NCI-H2107 treated with DMSO at 0.1 percent for 48 hours (cell line): ENCODE measurements at regions not wholly inside any gene's neighbourhood (a gene's known extent, or its start where the extent isn't known, plus 50 kb on each side); places are given as distances from the start of the nearest gene placed in this dataset.
A peak's percentile ranks its signal among the peaks of the same experiment; 100 is the strongest.

Experiments used
- DNase-seq: peaks from one replicate; lab custom pipeline; 2025; ENCODE audit not compliant: unreplicated experiment; lab: John Stamatoyannopoulos, UW

DNA sequence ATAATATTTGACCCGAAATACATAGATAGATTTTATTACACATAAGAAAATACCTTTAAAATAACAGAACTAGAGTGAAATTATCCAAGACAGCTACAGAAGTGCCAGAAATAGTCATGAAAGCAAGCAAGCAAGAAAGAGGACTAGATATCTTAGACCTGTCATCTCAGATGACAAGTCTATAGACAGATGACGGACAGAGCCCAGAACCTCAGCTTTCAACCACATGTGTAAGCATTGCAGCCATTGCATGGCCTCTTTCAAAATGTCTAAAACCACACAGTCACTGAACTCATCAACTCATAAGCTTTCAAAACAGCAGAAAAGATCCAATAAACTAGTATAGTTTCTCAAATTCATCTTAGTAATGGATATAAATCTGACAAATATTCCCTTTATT is 59.8 kb upstream of the FHIT start:
- no peak for DNase-seq

DNA sequence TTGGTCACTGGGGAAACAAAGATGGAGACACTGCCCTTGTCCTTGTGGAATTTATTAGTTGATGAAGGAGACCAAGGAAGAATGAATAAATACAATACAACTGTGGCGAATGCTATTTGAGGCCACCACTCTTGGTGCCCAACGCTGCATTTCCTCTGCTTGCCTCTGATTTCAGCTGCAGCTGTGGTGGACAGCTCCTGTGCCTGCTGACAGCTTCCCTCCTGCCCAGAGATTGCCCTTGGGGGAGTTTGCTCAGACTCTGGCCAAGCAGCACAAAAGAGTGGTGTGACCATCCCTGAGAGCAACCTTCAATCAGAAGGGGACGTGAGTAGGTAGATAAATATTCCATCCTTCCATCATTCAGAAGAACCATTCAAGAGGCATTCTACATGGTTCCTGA is 64.6 kb upstream of the FHIT start:
- no peak for DNase-seq

DNA sequence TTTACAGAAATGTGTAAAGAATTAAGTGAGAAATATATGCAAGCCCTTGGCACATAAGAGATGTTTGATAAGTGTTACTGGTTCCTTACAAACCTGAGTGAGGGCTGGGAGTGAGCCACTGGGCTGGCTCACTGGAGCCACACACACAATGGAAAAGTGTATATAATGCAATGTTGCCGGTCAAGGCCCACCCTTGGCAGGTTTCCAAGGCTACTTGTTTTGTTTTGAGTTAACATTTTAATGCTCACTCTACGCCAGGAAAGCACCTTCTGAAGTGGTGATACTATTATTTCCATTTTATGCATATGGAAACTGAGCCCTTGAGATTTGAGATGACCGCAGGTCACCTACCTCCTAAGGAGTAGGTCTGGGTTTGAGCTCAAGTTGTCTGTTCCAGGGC is 71.8 kb upstream of the FHIT start:
- DNase-seq: no peak

DNA sequence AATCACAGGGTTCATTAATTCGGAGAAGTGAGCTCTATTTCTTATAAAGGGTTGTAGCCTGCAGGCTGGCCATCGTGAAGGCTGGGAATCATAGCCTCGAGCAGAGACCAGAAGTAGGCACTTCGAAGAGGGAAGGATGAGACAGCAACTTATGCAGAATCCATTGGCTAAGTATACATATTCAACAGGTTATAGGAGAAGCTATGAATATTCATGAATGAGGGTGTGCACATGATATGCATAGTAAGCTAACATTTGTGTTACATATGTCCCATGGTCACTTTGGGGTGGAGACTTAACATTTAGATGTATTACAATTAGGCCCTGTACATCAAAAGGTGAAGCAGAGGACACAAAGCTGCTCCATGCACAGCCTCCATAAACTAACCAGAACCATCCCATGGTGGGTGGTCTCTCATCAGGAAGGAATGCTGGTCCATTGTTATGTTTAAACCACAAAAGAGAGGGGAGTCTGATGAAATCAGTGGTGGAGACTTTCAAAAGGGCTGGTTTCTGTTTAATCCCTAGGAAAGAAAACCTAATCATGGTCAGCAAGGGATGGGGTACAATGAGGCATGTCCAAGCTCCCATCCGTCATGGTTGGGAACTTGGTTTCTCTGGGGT is 80.8 kb upstream of the FHIT start:
- DNase-seq: no peak

DNA sequence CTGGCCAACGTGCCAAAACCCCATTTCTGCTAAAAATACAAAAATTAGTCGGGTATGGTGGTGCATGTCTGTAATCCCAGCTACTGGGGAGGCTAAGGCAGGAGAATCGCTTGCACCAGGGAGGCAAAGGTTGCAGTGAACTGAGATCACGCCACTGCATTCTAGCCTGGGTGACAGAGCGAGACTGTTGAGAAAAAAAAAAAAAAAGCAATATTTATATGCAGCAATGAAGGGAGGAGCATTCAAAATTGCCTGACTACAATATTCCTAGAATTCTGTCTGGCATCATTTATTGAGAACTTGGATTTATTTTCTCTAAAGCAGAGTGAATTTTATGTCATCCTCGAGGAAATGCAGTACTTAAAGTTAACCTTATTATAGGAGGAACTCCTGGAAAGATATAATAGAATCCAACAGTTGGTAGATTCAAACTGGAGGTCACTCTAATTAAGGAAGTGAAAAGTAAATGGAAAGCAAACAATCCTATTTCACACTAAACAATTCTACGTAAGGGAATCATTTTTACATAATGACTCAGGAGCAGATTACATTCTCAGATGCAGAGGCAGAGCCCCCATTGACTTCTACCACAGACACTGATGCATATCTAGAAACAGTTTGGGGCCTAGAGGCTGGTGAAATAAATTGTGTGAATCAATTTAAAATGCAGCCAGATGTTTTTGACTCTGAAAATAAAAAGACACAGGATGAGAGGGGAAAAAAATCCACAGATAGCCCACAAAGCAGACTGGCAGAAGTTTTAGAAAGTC is 82.1 kb upstream of the FHIT start:
- no peak for DNase-seq

DNA sequence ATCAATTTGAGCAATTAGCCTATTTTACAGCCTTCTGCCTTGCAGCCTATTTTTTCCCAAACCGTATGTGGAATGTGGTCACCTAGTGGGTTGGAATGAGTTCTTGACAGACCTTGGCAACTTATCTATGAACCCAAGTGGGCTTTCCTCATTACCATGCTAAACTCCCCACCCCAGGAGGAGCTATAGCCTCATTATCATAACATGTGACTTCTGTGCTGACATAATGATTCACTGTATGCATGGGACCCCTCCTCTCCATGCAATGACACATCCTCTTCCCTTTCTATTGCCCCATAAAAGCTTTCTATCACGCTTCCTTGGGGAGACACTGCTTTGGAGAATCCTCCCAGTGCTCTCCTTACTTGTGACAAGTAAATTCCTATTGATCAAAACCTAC is 83.5 kb upstream of the FHIT start:
- no peak for DNase-seq

DNA sequence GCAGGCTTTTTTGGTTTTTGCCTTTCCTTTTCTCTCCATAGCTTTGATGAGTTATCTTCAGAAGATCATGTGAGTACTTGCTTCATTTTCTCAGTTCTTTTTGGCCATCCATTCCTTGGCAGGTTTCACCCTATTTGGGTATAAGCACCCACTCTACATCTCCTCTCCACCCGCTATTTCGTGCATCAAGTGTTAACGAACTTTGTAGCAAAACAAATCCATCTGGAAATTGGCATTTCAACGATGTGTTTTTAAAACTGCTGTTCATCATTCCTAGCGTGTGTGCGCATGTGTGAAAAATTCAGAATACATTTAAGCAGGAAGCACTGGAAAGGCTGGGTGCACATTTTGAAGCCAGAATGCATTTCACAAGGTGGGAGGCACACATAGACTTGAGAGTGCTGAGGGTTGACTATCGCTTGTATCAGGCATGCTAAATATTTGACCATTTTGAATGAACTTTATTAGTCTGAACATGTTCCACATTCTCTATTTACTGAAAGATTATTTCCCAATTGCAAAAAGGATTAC is 89.7 kb upstream of the FHIT start:
- no peak for DNase-seq

DNA sequence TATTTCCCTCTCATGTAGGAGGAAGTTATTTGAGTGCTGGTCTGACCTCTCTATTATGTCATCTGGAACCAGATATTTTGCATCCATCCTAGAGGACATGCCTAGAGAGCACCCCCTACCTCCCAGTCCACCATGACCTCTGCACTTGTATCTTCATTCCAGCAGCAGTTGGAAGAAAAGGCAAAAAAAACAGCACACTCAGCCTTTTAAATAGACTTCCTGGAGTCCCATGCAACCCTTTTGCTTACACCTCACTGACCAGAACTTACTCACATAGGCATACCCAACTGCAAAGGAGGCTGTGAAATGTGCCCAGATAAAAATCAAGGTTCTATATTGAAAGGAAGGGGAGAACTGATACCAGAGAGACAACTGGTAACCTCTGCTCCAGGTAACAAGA is 92.3 kb upstream of the FHIT start:
- DNase-seq: no peak

DNA sequence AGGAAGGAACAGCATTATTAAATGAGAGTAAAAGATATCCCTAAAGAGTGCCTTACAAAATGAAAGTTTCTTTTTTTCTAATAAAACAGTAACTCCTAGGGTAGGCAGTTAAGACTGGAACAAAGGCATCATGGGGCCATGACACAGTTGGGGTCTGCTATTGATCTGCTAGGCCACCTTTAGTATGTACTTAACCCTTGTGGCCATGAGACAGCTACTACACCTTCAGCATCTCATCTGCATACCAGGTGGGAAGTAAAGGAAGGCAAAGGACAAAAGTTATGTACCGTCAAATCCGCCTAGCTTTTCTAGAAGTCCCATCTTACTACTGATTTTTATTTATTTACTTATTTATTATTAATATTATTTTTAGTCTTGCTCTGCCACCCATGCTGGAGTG is 93.8 kb upstream of the FHIT start:
- no peak for DNase-seq

DNA sequence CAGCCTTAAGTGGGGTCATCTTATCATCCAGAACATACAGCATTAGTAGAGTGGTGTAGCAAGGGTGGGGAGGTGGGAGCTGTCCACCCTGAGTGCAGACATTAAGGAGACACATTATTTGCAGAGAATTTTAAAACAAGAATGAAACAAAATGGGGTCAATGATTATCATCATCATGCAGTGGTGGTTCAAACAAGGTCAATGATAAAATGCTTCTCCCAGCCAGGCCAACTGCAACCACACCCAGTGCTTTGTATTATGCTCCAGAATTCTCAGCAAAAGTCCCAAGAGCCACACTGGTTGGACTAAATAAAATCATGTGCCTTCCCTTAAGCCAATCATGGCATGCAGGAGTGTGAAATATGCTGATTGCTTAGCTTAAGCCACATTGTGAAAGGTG is 96.7 kb upstream of the FHIT start:
- no peak for DNase-seq

DNA sequence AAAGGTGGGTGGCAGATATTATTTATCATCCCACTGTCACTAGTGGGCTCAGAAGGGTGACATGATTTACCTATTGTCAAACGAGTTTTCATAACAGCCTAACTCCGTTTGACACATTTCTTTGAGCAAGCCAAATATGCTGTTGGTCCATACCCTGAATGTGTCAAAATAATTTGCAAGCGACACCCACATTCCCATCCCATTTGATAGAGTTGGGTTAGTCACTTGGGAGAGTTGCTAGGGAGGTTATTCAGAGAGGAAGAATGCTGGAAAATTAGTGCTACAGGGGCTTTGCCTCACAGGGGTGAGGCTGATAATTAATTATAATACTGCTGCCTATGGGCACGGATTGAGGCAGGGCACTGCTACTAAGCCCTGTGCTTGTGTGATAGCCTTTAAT is 98.5 kb upstream of the FHIT start:
- DNase-seq: no peak

DNA sequence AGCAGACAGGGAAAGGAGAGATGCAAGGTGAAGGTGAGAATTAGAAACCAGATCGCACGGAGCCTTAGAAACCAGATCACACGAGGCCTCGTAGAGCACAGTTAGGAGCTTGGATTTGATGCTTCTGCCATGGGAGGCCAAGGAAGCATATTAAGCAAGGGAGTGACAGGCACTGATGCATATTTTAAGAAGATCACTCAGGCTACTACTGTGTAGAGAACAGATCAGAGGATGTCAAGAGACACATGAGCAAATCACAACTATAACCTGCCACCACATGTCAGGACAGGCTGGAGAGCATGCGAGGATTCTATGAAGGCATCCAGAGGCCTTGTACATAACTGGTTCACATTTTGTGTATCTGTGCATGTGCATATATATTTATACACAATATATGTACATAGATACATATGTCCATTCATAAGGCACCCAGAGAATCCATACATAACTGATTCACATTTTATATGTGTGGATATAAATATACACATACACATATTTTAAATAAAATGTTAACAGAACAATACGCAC is 99.6 kb upstream of the FHIT start:
- DNase-seq: no peak

DNA sequence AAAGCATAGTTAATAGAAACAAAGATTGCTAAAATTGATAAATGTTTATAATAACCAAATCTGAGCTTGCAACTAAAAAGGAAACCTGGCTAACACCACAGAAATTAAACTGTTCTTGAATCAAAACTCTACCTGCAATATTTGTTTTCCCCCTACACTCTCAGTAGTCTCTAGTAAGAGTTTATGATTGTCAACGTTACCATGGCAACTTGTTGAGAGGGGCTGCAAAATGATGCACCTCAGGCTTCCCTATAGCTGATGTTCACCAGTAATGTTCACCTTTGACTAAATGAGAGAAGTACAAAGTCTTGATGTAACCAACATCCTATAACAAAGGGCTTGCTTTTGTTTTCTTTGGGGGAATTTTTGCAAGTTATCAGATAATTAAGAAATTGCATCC is 101.1 kb upstream of the FHIT start:
- no peak for DNase-seq

DNA sequence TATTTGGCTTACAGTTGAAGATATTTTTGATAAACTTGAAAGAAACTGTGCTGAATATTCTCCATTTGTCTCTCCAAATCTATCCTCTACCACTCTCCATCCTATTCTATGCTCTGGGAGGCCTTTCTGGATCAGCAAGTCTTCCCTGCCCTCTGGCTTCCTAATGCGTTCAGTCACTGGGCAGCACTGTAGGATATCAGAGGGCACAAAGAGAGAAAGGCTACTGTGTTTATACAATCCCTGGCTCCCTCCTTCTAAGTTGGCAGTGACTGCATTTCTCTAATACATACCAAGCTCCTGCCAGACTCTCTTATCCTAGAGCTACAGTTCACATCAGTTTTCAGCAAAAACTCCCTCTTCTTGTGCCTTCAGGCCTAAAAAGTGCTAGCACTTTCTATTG is 102.1 kb upstream of the FHIT start:
- no peak for DNase-seq

DNA sequence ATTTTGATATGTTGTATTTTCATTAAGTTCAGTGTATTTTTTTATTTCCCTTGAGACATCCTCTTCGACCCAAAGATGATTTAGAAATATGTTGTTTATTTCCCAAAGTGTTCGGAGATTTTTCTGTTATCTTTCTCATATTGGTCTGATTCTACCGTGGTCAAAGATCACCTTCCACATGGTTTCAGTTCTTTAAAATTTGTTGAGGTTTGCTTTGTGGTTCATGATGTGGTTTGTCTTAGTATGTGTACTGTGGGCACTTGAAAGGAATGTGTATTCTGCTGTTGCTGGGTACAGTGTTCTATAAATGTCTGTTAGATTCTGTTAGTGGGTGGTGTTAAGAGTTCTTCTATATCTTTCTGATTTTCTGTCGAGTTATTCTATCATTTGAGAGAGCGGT is 103.4 kb upstream of the FHIT start:
- no peak for DNase-seq

DNA sequence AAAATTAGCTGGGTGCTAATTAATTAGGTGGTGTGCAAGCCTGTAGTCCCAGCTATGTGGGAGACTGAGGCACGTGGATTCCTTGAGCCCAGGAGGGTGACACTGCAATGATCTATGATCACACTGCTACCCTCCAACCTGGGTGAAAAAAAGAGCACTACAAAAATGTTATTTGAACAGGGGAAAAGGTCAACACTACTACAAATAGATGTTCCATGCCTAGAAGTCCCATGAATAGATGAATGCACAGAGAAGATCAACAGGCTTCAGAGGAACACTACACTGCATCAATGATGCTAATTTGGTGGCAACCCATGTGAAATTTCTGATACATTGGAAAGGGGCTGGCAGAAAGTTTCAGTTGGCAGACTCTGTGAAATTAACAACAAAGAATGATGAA is 105.4 kb upstream of the FHIT start:
- no peak for DNase-seq

DNA sequence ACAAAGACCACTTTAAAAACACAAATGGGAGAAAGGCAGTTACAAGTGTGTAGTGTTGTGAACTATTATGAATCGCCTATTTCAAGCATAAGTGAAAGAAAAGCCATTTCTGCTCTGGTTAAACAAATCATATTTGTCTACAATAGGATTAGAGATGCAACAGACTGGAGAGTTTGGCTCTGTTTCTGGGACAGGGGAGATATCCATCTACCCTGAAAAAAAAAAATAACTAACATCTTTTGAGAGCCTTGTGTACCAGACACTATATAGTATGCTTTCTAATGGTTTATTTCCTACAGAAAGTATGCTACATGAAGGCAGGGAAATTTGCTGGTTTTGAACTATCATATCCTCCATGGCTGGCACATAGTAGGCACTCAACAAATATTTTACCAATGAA is 106.7 kb upstream of the FHIT start:
- DNase-seq: no peak

DNA sequence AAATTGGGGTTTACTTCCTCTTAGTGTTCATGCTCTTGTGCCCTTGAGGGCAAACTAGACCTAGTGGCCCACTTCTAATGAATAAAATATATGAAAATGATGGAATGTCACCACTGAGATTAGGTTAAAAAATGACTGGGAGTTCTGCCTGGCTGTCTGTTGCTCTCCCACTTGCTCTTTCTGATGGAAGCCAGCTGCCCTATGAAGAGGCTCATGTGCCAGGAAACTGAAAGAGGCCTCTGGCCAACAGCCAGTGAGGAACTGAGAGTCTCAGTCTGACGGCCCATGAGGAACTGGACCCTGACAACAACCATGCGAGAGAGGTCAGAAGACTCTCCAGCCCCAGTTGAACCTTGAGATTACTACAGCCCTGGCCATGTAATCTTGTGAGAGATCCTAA is 107.1 kb upstream of the FHIT start:
- no peak for DNase-seq

DNA sequence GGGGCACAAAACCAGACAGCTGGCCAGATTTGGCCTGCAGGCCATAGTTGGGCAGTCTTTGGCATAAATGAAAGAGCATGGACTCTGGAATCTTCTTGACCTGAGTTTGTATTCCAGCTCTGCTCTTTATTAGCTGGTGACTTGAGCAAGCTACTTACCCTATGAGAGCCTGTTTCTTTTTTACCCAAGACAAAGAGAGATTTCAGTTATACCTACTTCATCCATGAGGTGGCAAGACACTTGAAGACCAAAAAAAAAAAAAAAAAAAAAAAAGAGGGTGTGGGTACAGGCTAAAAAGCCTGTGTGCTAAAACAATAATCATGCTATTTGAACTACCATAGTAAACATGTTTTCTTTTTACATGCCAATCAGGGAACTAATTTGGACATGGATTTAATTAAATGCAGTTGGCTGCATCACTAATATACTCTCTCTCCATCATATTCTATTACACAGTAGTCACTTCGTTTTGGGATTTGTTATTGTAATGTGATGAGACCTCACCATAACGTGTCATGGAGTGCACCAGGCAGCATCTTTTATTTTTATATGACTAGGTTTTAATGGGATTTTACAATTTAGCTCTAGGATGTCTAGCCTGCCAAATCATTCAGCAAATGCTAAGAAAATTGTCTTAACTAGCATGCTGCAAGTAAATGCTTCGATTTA is 109.2 kb upstream of the FHIT start:
- no peak for DNase-seq

DNA sequence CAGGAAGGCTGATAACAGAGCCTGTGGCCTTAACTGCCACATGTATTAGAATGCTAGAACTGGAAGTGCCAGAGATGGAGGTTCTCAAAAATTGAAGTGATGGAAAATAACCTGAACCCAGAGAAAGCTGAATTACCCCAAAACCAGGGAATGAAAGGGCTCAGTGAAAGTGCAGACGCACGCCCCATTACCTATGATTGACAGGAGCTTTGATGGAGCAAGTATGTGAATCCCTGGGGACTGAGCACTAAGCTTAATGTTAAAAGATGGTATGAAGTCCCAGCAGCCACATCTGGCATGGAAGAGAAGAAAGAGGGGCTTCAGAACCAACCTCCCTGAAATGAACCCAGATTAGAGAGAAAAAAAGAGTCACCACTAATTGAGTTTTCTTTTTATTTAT is 118.4 kb upstream of the FHIT start:
- no peak for DNase-seq

DNA sequence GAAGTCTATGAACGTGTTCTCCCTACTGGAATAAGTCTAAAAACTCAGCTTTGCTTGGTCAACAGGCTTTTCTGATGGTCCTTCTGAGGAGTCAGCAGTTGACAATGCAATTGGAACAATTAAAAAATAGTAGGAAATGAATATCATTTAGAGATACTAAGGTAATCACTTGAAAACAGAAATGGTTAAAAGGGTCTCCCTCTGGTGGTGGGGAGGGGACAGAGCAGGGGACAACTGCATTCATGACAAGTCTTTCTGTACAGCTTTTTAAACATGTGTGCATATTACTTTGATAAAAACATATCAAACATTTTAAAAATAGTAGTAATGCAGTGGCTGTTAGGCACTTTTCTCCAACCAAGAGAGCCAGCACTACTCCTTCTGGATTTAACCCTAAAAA is 119.9 kb upstream of the FHIT start:
- DNase-seq: peak; percentile 4

DNA sequence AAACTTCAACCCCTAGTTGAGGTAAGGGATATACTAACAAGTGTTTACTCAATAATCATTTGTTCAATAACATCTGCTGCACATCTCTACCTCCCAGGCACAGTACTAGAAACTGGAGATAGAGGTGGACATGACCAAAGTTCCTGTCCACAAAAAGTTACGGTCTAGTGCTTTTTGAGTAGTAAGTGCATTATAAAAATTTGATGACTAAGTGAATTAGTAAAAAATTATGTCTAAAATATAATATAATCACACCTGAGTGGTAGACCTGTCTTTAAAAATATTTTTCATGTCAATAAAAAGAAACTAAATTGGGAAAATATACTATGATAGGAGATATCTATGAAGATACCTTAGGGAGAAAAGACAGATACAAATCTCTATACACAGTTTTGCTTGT is 121.5 kb upstream of the FHIT start:
- DNase-seq: no peak
